ENCODE measurements at regions not wholly inside any gene's neighbourhood (a gene's known extent, or its start where the extent isn't known, plus 50 kb on each side); places are given as distances from the start of the nearest gene placed in this dataset.

DNA sequence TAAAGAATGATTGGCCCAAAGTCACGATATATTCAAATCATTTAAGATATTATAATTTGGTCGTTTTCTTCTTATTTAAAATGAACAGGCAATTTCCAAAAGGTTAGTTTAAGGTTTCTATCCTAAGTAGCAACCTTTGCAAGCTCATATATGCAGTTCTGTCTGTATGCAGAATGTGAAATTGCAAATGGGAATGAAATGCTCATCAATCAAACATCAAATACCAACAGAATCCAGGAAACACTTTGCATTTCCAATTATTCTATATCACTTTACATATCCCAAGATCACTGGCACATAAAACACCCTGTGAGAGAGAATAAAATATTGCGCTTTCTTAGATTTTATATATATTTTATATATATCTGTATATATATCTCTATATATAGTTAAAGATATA lies 237.3 kb downstream of the NRIP1 start:
- TF ChIP-seq, protein P1, sequence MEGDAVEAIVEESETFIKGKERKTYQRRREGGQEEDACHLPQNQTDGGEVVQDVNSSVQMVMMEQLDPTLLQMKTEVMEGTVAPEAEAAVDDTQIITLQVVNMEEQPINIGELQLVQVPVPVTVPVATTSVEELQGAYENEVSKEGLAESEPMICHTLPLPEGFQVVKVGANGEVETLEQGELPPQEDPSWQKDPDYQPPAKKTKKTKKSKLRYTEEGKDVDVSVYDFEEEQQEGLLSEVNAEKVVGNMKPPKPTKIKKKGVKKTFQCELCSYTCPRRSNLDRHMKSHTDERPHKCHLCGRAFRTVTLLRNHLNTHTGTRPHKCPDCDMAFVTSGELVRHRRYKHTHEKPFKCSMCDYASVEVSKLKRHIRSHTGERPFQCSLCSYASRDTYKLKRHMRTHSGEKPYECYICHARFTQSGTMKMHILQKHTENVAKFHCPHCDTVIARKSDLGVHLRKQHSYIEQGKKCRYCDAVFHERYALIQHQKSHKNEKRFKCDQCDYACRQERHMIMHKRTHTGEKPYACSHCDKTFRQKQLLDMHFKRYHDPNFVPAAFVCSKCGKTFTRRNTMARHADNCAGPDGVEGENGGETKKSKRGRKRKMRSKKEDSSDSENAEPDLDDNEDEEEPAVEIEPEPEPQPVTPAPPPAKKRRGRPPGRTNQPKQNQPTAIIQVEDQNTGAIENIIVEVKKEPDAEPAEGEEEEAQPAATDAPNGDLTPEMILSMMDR (IDR thresholded peaks at IDR 0.05): no peak
- TF ChIP-seq POLR2A (IDR thresholded peaks at IDR 0.05): no peak
- TF ChIP-seq POLR2AphosphoS5 (IDR thresholded peaks at IDR 0.05; ENCODE audit: insufficient read depth in 1 of 2, low read depth in 1 of 2): no peak
